ENCODE measurements at regions not wholly inside any gene's neighbourhood (a gene's known extent, or its start where the extent isn't known, plus 50 kb on each side); places are given as distances from the start of the nearest gene placed in this dataset.

DNA sequence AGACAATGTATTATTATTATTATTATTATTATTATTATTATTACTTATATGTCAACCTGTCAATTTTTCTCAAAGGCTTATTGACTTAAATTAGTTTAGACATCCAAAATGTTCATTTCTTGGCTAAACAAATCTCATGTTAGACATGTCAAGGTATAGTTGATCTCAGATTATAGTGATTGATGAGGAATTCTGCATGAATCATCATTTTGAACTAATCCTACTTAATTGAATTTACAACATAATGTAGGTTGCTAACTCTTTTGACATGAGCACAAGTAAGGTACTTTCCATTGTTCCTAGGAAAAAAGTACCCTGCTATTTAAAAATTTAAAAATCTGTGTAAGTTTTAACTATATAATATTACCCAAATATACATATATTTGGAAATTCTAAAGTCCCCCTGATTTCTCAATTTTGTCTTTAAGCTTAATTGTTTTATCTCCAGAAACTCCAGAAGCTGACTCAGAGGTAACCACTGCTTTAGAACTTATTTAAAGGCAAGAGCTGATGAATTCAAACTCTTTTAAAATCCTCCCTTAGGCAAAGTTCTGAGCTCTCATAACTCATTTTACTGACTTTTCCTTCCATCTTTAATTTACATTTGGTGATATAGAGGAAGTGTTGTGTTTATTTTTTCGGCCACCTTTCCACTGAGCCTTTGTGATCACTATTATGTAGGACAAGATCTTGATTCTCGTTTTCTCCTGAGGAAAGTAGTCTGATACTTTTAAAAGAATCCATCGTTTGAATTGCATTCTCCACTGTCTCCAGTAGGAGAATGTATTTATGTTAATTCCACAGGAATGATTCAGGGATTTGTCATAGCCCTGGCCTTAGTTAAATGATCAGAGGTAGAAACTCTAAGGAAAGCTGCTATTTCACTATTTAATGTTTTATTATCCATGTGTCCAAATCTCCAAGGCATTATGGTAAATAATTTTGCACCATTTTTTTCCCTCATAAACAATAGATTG is 1304.5 kb downstream of the AACS start:
- TF ChIP-seq, protein P1, sequence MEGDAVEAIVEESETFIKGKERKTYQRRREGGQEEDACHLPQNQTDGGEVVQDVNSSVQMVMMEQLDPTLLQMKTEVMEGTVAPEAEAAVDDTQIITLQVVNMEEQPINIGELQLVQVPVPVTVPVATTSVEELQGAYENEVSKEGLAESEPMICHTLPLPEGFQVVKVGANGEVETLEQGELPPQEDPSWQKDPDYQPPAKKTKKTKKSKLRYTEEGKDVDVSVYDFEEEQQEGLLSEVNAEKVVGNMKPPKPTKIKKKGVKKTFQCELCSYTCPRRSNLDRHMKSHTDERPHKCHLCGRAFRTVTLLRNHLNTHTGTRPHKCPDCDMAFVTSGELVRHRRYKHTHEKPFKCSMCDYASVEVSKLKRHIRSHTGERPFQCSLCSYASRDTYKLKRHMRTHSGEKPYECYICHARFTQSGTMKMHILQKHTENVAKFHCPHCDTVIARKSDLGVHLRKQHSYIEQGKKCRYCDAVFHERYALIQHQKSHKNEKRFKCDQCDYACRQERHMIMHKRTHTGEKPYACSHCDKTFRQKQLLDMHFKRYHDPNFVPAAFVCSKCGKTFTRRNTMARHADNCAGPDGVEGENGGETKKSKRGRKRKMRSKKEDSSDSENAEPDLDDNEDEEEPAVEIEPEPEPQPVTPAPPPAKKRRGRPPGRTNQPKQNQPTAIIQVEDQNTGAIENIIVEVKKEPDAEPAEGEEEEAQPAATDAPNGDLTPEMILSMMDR (IDR thresholded peaks at IDR 0.05), result no peak
- no peak for TF ChIP-seq POLR2A (IDR thresholded peaks at IDR 0.05)
- Histone ChIP-seq H3K4me3 (no peak overlapping the region), H3K27me3 (no peaks in the 10 kb centered on the region), H3K36me3 (no peaks in the 10 kb centered on the region), H3K9me3 (no peaks in the 10 kb centered on the region), H3K27ac (no peak overlapping the region), H3K4me1 (no peaks in the 10 kb centered on the region)
- 30% methylated on average over 3 of the region's 3 CpGs for WGBS (ENCODE audit: insufficient coverage, low coverage, low lambda C conversion rate, missing lambda C conversion rate)
- ATAC-seq (no peak), DNase-seq (no peak)
- intact Hi-C loops (cut with DNase I), result no loop called here

DNA sequence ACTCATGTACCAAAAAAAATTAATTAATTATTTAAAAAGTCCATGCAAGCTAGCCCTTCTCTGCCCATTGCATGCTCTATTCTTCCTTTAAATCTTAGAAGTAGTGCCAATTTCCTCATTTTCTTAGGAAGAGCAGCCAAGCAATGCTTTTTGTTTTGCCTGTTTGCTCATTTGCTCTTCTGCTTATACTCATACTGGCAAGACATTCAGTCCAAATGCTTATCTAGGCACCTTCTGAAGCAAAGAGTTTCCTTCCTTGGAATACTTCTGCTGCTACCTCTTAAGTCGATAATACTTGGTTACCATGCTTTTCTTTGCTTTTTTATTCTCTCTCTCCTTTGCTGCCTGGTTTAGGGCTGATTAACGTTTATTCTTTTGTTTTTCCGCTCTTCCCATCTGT is 1318.3 kb downstream of the AACS start:
- no peaks in the 10 kb centered on the region for H3K4me1 ChIP-seq
- TF ChIP-seq POLR2A (IDR thresholded peaks at IDR 0.05), result no peak
- TF ChIP-seq, protein P1 (IDR thresholded peaks at IDR 0.05), result no peak
- H3K36me3 ChIP-seq, result no peaks in the 10 kb centered on the region
- no peak overlapping the region for H3K27ac ChIP-seq
- H3K4me3 ChIP-seq, result no peak overlapping the region
- no peaks in the 10 kb centered on the region for H3K27me3 ChIP-seq
- no peaks in the 10 kb centered on the region for H3K9me3 ChIP-seq
- ATAC-seq (no peak), DNase-seq (no peak)
- WGBS (ENCODE audit: insufficient coverage, low coverage, low lambda C conversion rate, missing lambda C conversion rate), result 70% methylated on average over 3 of the region's 3 CpGs
- intact Hi-C loops (cut with DNase I), result no loop called here

DNA sequence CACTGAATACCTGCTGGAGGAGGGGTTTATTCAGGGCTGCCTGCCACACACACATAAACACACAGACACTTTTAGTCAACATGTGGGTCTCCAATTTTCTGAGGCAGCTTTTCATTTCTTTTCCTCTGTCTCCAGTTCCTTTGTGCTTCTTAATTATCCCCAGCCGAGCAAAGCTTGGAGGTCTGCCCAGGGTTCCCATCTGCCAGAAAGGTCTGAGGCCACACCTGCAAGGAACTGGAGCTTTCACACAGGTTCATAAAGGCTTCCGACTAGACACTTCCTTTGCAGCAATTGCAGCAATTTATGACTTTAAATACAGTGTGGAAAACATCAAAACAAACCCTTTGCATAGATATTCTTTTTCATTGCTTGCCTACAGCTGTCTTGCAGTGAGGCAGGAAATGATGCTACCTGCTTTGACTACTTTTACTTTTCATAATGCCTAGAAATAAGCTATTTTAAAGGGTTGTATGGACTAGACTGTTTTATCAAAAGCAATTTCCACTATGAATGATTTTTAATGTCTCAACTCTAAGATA is 1318.9 kb downstream of the AACS start:
- Histone ChIP-seq H3K4me3 (no peak overlapping the region), H3K36me3 (no peaks in the 10 kb centered on the region), H3K9me3 (no peaks in the 10 kb centered on the region), H3K27ac (no peak overlapping the region), H3K4me1 (no peaks in the 10 kb centered on the region), H3K27me3 (no peaks in the 10 kb centered on the region)
- TF ChIP-seq, protein P1 (IDR thresholded peaks at IDR 0.05), result no peak
- no peak for TF ChIP-seq POLR2A (IDR thresholded peaks at IDR 0.05)
- ATAC-seq, result no peak
- intact Hi-C loops (cut with DNase I), result no loop called here
- no peak for DNase-seq
- WGBS (ENCODE audit: insufficient coverage, low coverage, low lambda C conversion rate, missing lambda C conversion rate), result 65% methylated on average over 2 of the region's 2 CpGs

- H3K4me3 ChIP-seq, result no peak overlapping the region
- 90% methylated on average over 4 of the region's 4 CpGs for WGBS (ENCODE audit: insufficient coverage, low coverage, low lambda C conversion rate, missing lambda C conversion rate)
- intact Hi-C loops (cut with DNase I), result no loop called here
Measured at GRCh38 chr12:126385785-126386184, 1320.5 kb downstream of the AACS start.

More at GRCh38 chr12:126385785-126386184, 1320.5 kb downstream of the AACS start:
- TF ChIP-seq, protein P1 (IDR thresholded peaks at IDR 0.05), result no peak
- no peak for TF ChIP-seq POLR2A (IDR thresholded peaks at IDR 0.05)
- H3K27me3 ChIP-seq, result no peaks in the 10 kb centered on the region
- no peaks in the 10 kb centered on the region for H3K36me3 ChIP-seq
- no peak overlapping the region for H3K27ac ChIP-seq
- ATAC-seq, result peak in 1 of 4 donors; percentile 51
- H3K4me1 ChIP-seq, result peaks cover 0 to 3% (median under 1%) of the 10 kb centered on the region in 4 donors
- no peaks in the 10 kb centered on the region for H3K9me3 ChIP-seq
- no peak for DNase-seq
